Neural progenitor cell (in vitro differentiated cells): ENCODE measurements at regions not wholly inside any gene's neighbourhood (a gene's known extent, or its start where the extent isn't known, plus 50 kb on each side); places are given as distances from the start of the nearest gene placed in this dataset.

Experiments
- CTCF ChIP-seq: fragments of 200-600 bp; sonication (generic); IDR thresholded peaks from 2 replicates; pipeline ENCODE4 v1.5.1; 2017; ENCODE audit warnings: antibody characterized with exemption, mild to moderate bottlenecking
- EZH2 ChIP-seq: fragments of 200-600 bp; sonication (generic); IDR thresholded peaks from 2 replicates; pipeline ENCODE4 v1.6.1; 2017; ENCODE audit warnings: antibody characterized with exemption, mild to moderate bottlenecking, moderate library complexity

- TF ChIP-seq CTCF: no peak
- TF ChIP-seq EZH2: no peak
Measured at GRCh38 chr6:142644866-142645265, 300.1 kb downstream of the HIVEP2 start.
